Pulmonary artery endothelial cell (primary cell): ENCODE measurements at regions not wholly inside any gene's neighbourhood (a gene's known extent, or its start where the extent isn't known, plus 50 kb on each side); places are given as distances from the start of the nearest gene placed in this dataset.

Experiments used
- DNase-seq: peaks from one replicate; pipeline ENCODE4 v3.0.0-alpha.2; 2011; ENCODE audit warnings: low read depth, low spot score

DNA sequence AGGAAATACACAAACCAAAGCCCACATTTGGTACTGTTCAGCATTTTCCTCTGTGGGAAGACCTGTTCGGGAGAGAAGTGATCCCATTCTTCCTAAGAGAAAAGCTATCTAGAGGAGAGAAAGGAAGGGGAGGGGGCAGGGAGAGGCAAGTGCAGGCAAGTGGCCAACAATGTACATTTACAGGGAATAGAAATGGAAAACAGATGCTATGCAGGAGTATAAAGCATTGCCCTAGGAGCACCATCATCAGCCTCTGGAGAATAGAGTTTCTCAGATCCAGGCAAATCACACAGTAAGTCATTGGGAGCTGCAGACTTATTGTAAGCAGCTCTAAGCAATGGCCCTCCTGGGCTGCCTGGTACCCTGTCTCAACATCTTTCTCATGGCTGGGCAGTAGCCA, 424.4 kb upstream of the AUTS2 start:
- DNase-seq = no peak

DNA sequence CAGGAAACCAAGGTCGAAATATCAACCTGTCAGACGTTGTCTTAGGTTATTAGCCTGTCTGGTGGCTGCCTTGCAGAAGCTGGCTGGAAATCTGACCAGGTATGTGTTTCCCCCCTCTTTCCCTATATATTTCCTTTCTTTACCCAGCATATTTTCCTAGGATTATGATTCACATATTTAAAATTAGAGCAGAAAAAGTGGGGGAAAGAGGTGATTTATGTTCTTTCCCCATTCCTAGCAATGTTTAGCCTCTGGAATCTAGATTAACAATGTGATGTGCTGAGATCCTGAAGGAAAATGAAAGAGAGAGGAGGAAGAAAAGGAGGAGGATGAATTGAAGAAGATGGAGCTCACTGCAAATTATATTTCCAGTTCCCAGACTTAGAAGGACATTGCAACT, 421.4 kb upstream of the AUTS2 start:
- no peak for DNase-seq

- DNase-seq = no peak
These were observed 420.8 kb upstream of the AUTS2 start for GRCh38 chr7:69177461-69177861.

DNA sequence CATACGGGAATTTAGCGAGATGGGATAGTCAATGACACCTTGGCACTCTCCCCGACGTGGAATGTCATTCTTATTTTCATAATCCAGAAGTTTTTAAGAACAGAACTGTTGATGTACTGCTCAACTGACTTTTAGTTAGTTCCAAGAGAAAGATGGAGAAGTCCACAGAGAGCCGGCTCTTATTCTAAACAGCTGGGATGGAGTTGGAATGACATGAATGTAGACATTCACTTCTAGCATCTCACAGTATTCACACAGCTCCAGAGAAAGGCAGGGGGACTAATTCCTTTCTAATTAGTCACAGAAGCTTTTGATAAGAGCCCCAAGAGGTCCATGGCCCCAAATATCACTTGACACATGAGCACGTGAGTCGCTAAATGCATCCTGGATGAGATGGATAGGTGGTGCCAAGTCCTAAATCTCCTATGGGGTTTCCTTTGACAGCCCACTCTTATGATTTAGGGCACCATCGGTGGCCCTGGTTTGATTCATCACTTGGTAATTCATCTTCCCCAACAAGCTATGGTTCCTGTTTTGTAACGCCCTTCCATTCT, 420.3 kb upstream of the AUTS2 start:
- DNase-seq = no peak

- DNase-seq = no peak
These were observed 417.6 kb upstream of the AUTS2 start for GRCh38 chr7:69180662-69181061.

- DNase-seq = no peak
These were observed 415.4 kb upstream of the AUTS2 start for GRCh38 chr7:69182596-69183467.

GRCh38 chr7:69184339-69184738, 413.9 kb upstream of the AUTS2 start:
- DNase-seq = no peak

DNA sequence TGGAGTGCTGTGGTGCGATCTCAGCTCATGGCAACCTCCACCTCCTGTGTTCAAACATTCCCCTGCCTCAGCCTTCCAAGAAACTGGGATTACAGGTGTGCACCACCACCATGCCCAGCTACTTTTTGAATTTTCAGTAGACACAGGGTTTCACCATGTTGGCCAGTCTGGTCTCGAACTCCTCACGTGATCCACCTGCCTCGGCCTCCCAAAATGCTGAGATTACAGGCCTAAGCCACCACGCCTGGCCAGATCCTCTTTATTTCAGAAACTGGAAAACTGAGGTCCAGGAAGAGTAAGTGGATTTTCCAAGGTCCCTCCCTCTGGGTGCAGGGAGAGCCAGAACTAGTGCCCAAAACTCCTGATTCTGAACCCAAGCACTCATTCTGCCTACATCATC, 413.1 kb upstream of the AUTS2 start:
- no peak for DNase-seq

DNA sequence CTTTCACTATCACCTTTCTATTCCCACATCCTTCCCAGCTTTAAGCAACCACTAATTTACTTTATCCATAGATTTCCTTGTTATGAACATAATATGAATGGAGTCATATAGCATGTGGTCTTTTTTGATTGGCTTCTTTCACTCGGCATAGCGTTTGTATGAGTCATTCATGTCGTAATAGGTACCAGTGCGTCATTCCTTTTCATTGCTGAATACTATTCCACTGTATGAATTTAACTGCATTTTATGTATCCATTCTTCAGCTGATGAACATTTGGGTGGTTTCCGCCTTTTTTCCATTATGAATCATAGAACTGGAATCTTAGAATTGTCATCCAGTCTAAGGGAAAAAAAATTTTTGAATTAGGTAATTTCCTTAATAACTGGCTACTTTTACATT, 411.3 kb upstream of the AUTS2 start:
- DNase-seq = no peak

- DNase-seq = no peak
These were observed 410.4 kb upstream of the AUTS2 start for GRCh38 chr7:69187824-69188333.

- no peak for DNase-seq
These were observed 408.9 kb upstream of the AUTS2 start for GRCh38 chr7:69189406-69189805.

DNA sequence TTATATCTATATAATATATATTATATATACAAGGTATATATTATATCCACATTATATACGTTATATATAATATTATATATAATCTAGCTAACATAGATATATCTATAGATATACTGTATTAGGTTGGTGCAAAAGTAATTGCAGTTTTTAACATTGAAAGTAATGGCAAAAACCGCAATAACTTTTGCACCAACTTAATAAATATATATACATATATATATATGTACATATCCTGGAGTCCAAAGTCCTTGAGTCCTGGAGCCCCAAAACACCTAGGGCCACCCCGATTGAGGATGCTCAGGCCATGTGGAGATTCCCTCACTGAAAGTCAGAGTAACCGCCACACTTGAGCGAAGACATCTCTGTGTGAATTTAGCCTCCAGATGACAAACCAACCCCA, 408.2 kb upstream of the AUTS2 start:
- DNase-seq = no peak

- DNase-seq = no peak
These were observed 407.5 kb upstream of the AUTS2 start for GRCh38 chr7:69190763-69191162.

DNA sequence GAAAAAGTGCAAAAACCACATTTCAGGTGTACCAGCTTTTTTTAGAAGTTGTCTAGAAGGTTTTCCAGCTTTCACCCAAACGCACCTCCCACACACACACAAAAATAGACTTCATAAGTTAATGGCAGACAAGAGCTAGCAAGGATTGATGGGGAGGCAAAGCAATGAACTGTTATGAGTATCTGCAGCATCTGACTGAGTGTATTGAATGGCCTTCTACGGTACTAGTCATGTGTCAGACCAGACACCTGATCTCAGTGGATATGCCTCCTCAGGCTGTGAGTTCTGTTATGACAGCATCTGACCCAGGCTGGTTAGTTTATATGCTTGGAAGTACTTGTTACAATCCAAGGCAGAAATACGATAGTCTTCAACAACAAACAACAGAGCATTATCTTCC, 406.1 kb upstream of the AUTS2 start:
- DNase-seq = no peak

DNA sequence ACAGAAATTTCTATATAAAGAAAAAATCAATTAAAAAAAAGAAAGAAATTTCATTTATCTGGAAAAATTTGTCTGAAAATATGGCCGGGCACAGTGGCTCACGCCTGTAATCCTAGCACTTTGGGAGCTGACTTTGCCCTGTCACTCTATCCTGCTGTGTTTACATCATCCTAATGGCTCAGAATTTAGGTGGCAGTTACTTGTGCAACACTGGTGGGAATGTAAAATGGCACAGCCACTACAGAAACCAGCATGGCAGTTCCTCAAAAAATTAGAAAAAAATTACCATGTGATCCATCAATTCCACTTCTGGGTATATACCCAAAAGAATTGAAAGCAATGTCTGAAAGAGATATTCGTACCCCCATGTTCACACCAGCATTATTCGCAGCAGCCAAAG, 405.2 kb upstream of the AUTS2 start:
- DNase-seq = no peak

GRCh38 chr7:69196593-69196992, 401.7 kb upstream of the AUTS2 start:
- no peak for DNase-seq

DNA sequence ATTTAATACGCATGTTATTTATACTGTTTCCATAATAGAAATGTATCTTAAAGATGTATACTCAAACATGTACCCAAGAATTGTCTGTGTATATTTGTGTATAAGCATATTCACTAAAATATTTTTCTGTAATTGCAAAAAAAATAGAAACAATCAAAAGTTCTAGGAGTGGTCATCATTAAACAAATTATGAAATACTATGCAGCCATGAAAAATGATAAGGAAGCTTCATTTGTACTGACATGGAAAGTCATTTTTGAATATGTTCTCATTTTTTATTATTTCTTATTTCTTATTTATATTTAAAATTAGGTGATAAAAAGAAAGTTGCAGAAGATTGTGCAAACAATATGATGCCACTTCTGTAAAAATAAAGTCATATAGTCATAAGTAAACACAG, 400.0 kb upstream of the AUTS2 start:
- no peak for DNase-seq

- no peak for DNase-seq
These were observed 399.2 kb upstream of the AUTS2 start for GRCh38 chr7:69199041-69199440.

DNA sequence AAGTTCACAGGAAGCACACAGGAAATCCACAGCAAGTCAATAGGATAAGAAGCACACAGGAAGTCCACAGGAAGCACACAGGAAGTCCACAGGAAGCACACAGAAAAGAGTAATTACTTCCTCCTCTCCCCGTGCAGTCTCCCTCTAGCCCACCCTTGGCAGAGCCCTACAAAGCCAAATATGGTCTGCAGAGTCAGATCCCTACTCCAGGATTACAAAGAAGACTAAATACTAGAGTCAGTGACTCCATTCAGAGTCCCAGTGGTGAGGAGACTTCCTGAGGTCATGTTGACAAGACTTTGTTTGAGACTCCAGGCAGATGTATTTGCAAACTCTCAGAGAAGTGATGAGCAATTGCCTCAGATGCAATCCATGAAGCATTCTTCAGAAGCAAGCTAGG, 398.6 kb upstream of the AUTS2 start:
- DNase-seq = no peak

DNA sequence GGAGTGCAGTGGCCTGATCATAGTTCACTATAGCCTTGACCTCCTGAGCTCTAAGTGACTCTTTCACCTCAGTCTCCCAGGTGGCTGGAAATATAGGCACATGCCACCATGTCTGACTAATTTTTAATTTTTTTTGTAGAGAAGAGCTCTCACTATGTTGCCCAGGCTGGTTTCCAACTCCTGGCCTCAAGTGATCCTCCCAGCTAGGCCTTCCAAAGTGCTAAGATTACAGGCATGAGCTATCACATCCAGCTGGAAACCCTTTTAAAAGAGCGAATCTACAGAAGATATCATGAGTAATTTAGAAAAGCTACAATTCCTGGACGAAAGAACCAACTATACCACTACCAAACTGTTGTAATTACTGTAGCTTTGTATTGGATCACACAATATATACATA, 394.4 kb upstream of the AUTS2 start:
- DNase-seq = no peak

DNA sequence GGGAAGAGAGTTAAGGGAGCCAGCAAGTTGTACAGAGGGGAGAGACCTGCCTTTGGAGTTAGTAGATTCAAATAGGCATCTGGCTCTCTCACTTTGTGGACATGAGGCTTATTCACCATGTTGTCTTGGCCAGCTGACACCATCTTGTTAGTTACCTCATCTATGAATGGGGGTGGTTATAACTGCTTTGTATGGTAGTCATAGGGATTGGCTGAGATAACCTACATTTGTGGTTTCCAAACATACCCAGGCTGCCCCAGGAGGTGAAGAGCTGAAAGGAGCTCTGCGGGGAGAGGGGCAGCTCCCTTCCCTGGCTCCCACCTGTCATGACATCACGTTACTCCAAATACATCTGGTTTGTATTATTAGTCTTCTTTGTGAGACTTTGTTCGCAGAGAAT, 393.3 kb upstream of the AUTS2 start:
- DNase-seq = no peak

- DNase-seq = no peak
These were observed 392.7 kb upstream of the AUTS2 start for GRCh38 chr7:69205581-69205980.

DNA sequence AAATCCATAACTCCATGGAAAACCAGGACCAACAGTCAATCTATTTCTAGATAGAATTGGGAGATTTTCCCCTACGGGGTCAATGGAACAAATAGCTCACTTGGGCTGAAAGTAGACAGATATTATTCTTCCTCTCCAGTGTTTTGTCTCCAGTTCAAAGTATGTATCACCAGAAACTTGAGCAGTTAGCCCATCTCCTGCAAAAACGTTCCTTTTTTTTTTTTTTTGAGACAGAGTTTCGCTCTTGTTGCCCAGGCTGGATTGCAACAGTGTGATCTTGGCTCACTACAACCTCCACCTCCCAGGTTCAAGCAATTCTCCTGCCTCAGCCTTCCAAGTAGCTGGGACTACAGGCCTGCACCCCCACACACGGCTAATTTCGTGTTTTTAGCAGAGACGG, 390.0 kb upstream of the AUTS2 start:
- DNase-seq = no peak
